ENCODE measurements at regions not wholly inside any gene's neighbourhood (a gene's known extent, or its start where the extent isn't known, plus 50 kb on each side); places are given as distances from the start of the nearest gene placed in this dataset.

GRCh38 chr4:57318703-57319102, 208.5 kb upstream of the IGFBP7 start:
- H3K27me3 ChIP-seq (ENCODE audit: control insufficient read depth, insufficient read depth, low read length): no peaks in the 10 kb centered on the region
- no peak overlapping the region for H3K4me3 ChIP-seq (ENCODE audit: low read depth in 2 of 2, low read length in 2 of 2)
- TF ChIP-seq CTCF (IDR thresholded peaks at IDR 0.05) (no peak), TCF7L2 (IDR thresholded peaks at IDR 0.05; ENCODE audit: low read depth, low read length) (no peak), REST (IDR thresholded peaks at IDR 0.05; ENCODE audit: insufficient read depth in 1 of 2, low read depth in 2 of 2, low read length in 1 of 2) (no peak), POLR2AphosphoS5 (IDR thresholded peaks at IDR 0.05; ENCODE audit: low read depth, low read length) (no peak), SIN3A (IDR thresholded peaks at IDR 0.05; ENCODE audit: borderline replicate concordance, insufficient read depth, low read depth, low read length) (no peak)
- no peaks in the 10 kb centered on the region for H3K4me1 ChIP-seq (ENCODE audit: control insufficient read depth, insufficient read depth, low read length)
- in situ Hi-C loops (cut with HindIII; ENCODE audit: low pct_unique_long_range_greater_than_20kb, low sequenced_read_pairs): no loop called here
- ATAC-seq (no peak), DNase-seq (ENCODE audit: low read depth, low spot score) (no peak)
- CTCF ChIA-PET: no interaction called here
- H3K27ac ChIP-seq (ENCODE audit: low read length): no peak overlapping the region
- intact Hi-C loops (cut with micrococcal nuclease; ENCODE audit: unreplicated experiment): no loop called here
- no peaks in the 10 kb centered on the region for H3K36me3 ChIP-seq (ENCODE audit: control insufficient read depth, insufficient read depth, low read length)
- BruUV-seq (replicated peaks): no TSS peak
- H3K9me3 ChIP-seq (ENCODE audit: control insufficient read depth, insufficient read depth, low read depth, low read length): no peaks in the 10 kb centered on the region
- POLR2A ChIA-PET: no interaction called here

GRCh38 chr4:57314636-57315035, 204.5 kb upstream of the IGFBP7 start:
- CTCF ChIA-PET: no interaction called here
- no peak for TF ChIP-seq TCF7L2 (IDR thresholded peaks at IDR 0.05; ENCODE audit: low read depth, low read length)
- no peak for TF ChIP-seq SIN3A (IDR thresholded peaks at IDR 0.05; ENCODE audit: borderline replicate concordance, insufficient read depth, low read depth, low read length)
- TF ChIP-seq REST (IDR thresholded peaks at IDR 0.05; ENCODE audit: insufficient read depth in 1 of 2, low read depth in 2 of 2, low read length in 1 of 2): no peak
- no peak for TF ChIP-seq CTCF (IDR thresholded peaks at IDR 0.05)
- TF ChIP-seq POLR2AphosphoS5 (IDR thresholded peaks at IDR 0.05; ENCODE audit: low read depth, low read length): no peak

More at GRCh38 chr4:57314636-57315035, 204.5 kb upstream of the IGFBP7 start:
- H3K9me3 ChIP-seq (ENCODE audit: control insufficient read depth, insufficient read depth, low read depth, low read length): no peaks in the 10 kb centered on the region
- no peak overlapping the region for H3K4me3 ChIP-seq (ENCODE audit: low read depth in 2 of 2, low read length in 2 of 2)
- intact Hi-C loops (cut with micrococcal nuclease; ENCODE audit: unreplicated experiment): no loop called here
- BruUV-seq (replicated peaks): no TSS peak
- POLR2A ChIA-PET: no interaction called here
- in situ Hi-C loops (cut with HindIII; ENCODE audit: low pct_unique_long_range_greater_than_20kb, low sequenced_read_pairs): no loop called here
- no peaks in the 10 kb centered on the region for H3K27me3 ChIP-seq (ENCODE audit: control insufficient read depth, insufficient read depth, low read length)
- ATAC-seq (no peak), DNase-seq (ENCODE audit: low read depth, low spot score) (no peak)
- H3K4me1 ChIP-seq (ENCODE audit: control insufficient read depth, insufficient read depth, low read length): no peaks in the 10 kb centered on the region
- no peak overlapping the region for H3K27ac ChIP-seq (ENCODE audit: low read length)
- H3K36me3 ChIP-seq (ENCODE audit: control insufficient read depth, insufficient read depth, low read length): no peaks in the 10 kb centered on the region
